ENCODE measurements at regions not wholly inside any gene's neighbourhood (a gene's known extent, or its start where the extent isn't known, plus 50 kb on each side); places are given as distances from the start of the nearest gene placed in this dataset.

- no peak for TF ChIP-seq EP300 (IDR thresholded peaks at IDR 0.05)
- no peak for TF ChIP-seq POLR2A (IDR thresholded peaks at IDR 0.05)
- no peak for TF ChIP-seq POLR2AphosphoS5 (IDR thresholded peaks at IDR 0.05)
- TF ChIP-seq CTCF (IDR thresholded peaks at IDR 0.05) = no peak
- H3K27ac ChIP-seq = no peak overlapping the region
- no peaks in the 10 kb centered on the region for H3K9me3 ChIP-seq
- 62 to 73% (median 71%) methylated on average over 6 of the region's 6 CpGs for WGBS, 5 donors
- H3K4me3 ChIP-seq = no peak overlapping the region
- H3K36me3 ChIP-seq = no peaks in the 10 kb centered on the region
- H3K4me1 ChIP-seq = no peaks in the 10 kb centered on the region
- no peak for DNase-seq
- intact Hi-C loops (cut with DNase I; ENCODE audit: low total_unique reads) = no loop called here
- H3K27me3 ChIP-seq = peaks cover 0 to 6% (median 0%) of the 10 kb centered on the region in 3 donors
Observed at GRCh38 chr2:173583196-173583595, 228.5 kb downstream of the CDCA7 start.

GRCh38 chr2:173584000-173584399, 229.3 kb downstream of the CDCA7 start:
- Histone ChIP-seq H3K4me3 (no peak overlapping the region), H3K27me3 (peaks cover 0 to 6% (median 0%) of the 10 kb centered on the region in 3 donors), H3K9me3 (no peaks in the 10 kb centered on the region), H3K36me3 (no peaks in the 10 kb centered on the region), H3K4me1 (peaks cover 0 to under 1% (median 0%) of the 10 kb centered on the region in 4 donors), H3K27ac (no peak overlapping the region)
- 83 to 96% (median 95%) methylated on average over 1 of the region's 1 CpG for WGBS, 5 donors
- TF ChIP-seq EP300 (IDR thresholded peaks at IDR 0.05) = no peak
- no peak for TF ChIP-seq POLR2AphosphoS5 (IDR thresholded peaks at IDR 0.05)
- no peak for TF ChIP-seq POLR2A (IDR thresholded peaks at IDR 0.05)
- TF ChIP-seq CTCF (IDR thresholded peaks at IDR 0.05) = no peak
- intact Hi-C loops (cut with DNase I; ENCODE audit: low total_unique reads) = no loop called here
- no peak for DNase-seq

- Histone ChIP-seq H3K4me1 (peaks cover 0 to 10% (median 0%) of the 10 kb centered on the region in 4 donors), H3K27ac (no peak overlapping the region), H3K9me3 (no peaks in the 10 kb centered on the region), H3K36me3 (no peaks in the 10 kb centered on the region), H3K27me3 (peaks cover 0 to 6% (median 0%) of the 10 kb centered on the region in 3 donors), H3K4me3 (no peak overlapping the region)
- 71 to 83% (median 77%) methylated on average over 4 of the region's 4 CpGs for WGBS, 5 donors
- no peak for DNase-seq
- intact Hi-C loops (cut with DNase I; ENCODE audit: low total_unique reads) = no loop called here
- TF ChIP-seq POLR2A (IDR thresholded peaks at IDR 0.05) = no peak
- TF ChIP-seq EP300 (IDR thresholded peaks at IDR 0.05) = no peak
- no peak for TF ChIP-seq POLR2AphosphoS5 (IDR thresholded peaks at IDR 0.05)
- TF ChIP-seq CTCF (IDR thresholded peaks at IDR 0.05) = no peak
Observed at GRCh38 chr2:173584676-173585458, 230.2 kb downstream of the CDCA7 start.

GRCh38 chr2:173588931-173589369, 234.3 kb downstream of the CDCA7 start:
- no peak for DNase-seq
- Histone ChIP-seq H3K4me1 (peaks cover 0 to 16% (median 3%) of the 10 kb centered on the region in 4 donors), H3K27me3 (no peaks in the 10 kb centered on the region), H3K36me3 (no peaks in the 10 kb centered on the region), H3K4me3 (no peak overlapping the region), H3K27ac (no peak overlapping the region), H3K9me3 (peaks cover 5 to 11% (median 7%) of the 10 kb centered on the region in 4 donors)
- intact Hi-C loops (cut with DNase I; ENCODE audit: low total_unique reads) = no loop called here
- WGBS, 5 donors = 61 to 82% (median 76%) methylated on average over 9 of the region's 9 CpGs
- TF ChIP-seq POLR2AphosphoS5 (IDR thresholded peaks at IDR 0.05) = no peak
- TF ChIP-seq POLR2A (IDR thresholded peaks at IDR 0.05) = no peak
- no peak for TF ChIP-seq EP300 (IDR thresholded peaks at IDR 0.05)
- TF ChIP-seq CTCF (IDR thresholded peaks at IDR 0.05) = no peak

All from stomach (tissue), 8 donors.